A549 (cell line): ENCODE measurements at regions not wholly inside any gene's neighbourhood (a gene's known extent, or its start where the extent isn't known, plus 50 kb on each side); places are given as distances from the start of the nearest gene placed in this dataset.
A peak's percentile ranks its signal among the peaks of the same experiment; 100 is the strongest.

ENCODE experiments used
- JUNB ChIP-seq: fragments of >200 bp; sonication (Bioruptor Twin); formaldehyde crosslinking; IDR thresholded peaks from 2 replicates; pipeline ENCODE4 v1.6.1; 2016
- MAZ ChIP-seq: fragments of 150-350 bp; IDR thresholded peaks from 2 replicates; pipeline ENCODE4 v1.6.1; 2014; ENCODE audit warnings: antibody characterized with exemption, low read depth, low read length, borderline replicate concordance
- MYC ChIP-seq: IDR thresholded peaks from 2 replicates; pipeline ENCODE4 v1.6.1; 2012; ENCODE audit warnings: mild to moderate bottlenecking, inconsistent platforms, low read length, improper control_type of control experiment, borderline replicate concordance
- NR3C1 ChIP-seq: fragments of >200 bp; sonication (Bioruptor Twin); formaldehyde crosslinking; IDR thresholded peaks from 3 replicates; pipeline ENCODE4 v1.6.1; 2017
- RCOR1 ChIP-seq: fragments of 150-350 bp; IDR thresholded peaks from 2 replicates; pipeline ENCODE4 v1.6.1; 2014; ENCODE audit warnings: antibody characterized with exemption, low read length, low read depth
- ZC3H11A ChIP-seq: fragments of 450-650 bp; IDR thresholded peaks from 2 replicates; pipeline ENCODE4 v1.6.1; 2014; ENCODE audit warnings: antibody characterized with exemption, mild to moderate bottlenecking
- TF ChIP-seq, protein P1 (sequence below): fragments of >200 bp; sonication (Bioruptor Twin); formaldehyde crosslinking; IDR thresholded peaks from 3 replicates; pipeline ENCODE4 v1.5.1; 2016
- TF ChIP-seq, protein P2 (sequence below): IDR thresholded peaks from 2 replicates; pipeline ENCODE4 v1.6.1; 2012; ENCODE audit warnings: low read depth, borderline replicate concordance

DNA sequence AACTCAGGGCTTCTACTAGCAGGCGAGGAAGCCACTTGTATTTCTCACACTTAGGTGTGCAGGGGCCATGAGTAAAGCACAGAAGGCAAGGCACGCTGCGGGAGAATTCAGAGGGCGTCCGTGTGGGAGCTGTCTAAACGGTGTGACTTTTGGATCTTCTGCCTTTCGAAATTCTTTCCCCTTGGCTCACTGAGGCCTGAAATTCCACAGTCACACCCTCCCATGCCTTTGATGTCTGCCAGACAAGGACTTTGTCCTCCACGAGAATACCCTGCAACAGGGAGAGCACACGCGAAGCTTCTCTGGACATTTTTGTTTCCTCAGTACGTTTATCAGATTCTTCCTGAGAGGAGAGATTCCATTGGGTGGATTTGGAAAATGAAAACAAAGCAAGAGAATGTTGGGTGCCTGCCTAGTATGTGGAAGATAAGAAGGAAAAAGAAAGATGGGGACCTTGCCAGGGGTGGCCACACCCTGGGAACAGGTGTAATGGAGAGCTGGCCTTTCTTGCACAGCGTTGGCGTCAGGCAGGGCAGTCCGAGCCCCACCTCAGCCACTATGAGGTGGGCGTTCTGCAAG is 235.7 kb downstream of the MYLK4 start:
- no peak for TF ChIP-seq ZC3H11A
- TF ChIP-seq JUNB: peak; percentile 26; the same call in 1 of the 2 replicates
- TF ChIP-seq MYC: 0 out of 2 replicates have a peak, but pooled peaks have one; percentile 6
- TF ChIP-seq, protein P1, sequence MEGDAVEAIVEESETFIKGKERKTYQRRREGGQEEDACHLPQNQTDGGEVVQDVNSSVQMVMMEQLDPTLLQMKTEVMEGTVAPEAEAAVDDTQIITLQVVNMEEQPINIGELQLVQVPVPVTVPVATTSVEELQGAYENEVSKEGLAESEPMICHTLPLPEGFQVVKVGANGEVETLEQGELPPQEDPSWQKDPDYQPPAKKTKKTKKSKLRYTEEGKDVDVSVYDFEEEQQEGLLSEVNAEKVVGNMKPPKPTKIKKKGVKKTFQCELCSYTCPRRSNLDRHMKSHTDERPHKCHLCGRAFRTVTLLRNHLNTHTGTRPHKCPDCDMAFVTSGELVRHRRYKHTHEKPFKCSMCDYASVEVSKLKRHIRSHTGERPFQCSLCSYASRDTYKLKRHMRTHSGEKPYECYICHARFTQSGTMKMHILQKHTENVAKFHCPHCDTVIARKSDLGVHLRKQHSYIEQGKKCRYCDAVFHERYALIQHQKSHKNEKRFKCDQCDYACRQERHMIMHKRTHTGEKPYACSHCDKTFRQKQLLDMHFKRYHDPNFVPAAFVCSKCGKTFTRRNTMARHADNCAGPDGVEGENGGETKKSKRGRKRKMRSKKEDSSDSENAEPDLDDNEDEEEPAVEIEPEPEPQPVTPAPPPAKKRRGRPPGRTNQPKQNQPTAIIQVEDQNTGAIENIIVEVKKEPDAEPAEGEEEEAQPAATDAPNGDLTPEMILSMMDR: no peak
- TF ChIP-seq RCOR1: no peak
- TF ChIP-seq, protein P2, sequence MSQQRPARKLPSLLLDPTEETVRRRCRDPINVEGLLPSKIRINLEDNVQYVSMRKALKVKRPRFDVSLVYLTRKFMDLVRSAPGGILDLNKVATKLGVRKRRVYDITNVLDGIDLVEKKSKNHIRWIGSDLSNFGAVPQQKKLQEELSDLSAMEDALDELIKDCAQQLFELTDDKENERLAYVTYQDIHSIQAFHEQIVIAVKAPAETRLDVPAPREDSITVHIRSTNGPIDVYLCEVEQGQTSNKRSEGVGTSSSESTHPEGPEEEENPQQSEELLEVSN: no peak
- TF ChIP-seq NR3C1: no peak
- no peak for TF ChIP-seq MAZ
